Calu3 (cell line): ENCODE measurements at regions not wholly inside any gene's neighbourhood (a gene's known extent, or its start where the extent isn't known, plus 50 kb on each side); places are given as distances from the start of the nearest gene placed in this dataset.

Source experiments
- BruUV-seq: library from RNA; stranded (reverse); fragments of 400-500 nt; replicated peaks from 2 replicates; lab custom pipeline; 2021; lab: Mats Ljungman, UMichigan
- CTCF ChIA-PET: fragments of 300-600 bp; sonication (Branson Sonifier 250); formaldehyde crosslinking; loops from one replicate; lab custom pipeline; 2022; ENCODE audit warnings: antibody characterized with exemption; lab: Charles Lee
- DNase-seq: peaks from one replicate; pipeline ENCODE4 v3.0.0; 2022
- H3K27ac Mint-ChIP-seq: one replicate; pipeline ENCODE4 v1.8.0; 2022; ENCODE audit warnings: mixed read lengths; ENCODE audit not compliant: unreplicated experiment
- H3K27me3 Mint-ChIP-seq: one replicate; pipeline ENCODE4 v1.8.0; 2022; ENCODE audit warnings: mixed read lengths; ENCODE audit not compliant: unreplicated experiment
- H3K36me3 Mint-ChIP-seq: one replicate; pipeline ENCODE4 v1.8.0; 2022; ENCODE audit warnings: mild to moderate bottlenecking, moderate library complexity, mixed read lengths; ENCODE audit not compliant: insufficient read depth, unreplicated experiment
- H3K4me1 Mint-ChIP-seq: one replicate; pipeline ENCODE4 v1.8.0; 2022; ENCODE audit warnings: mild to moderate bottlenecking, low read depth, mixed read lengths; ENCODE audit not compliant: unreplicated experiment
- H3K4me3 Mint-ChIP-seq: one replicate; pipeline ENCODE4 v1.8.0; 2022; ENCODE audit warnings: mild to moderate bottlenecking, low read depth, moderate library complexity, mixed read lengths; ENCODE audit not compliant: unreplicated experiment
- H3K9me3 Mint-ChIP-seq: one replicate; pipeline ENCODE4 v1.8.0; 2022; ENCODE audit warnings: low read depth, mixed read lengths; ENCODE audit not compliant: unreplicated experiment
- CTCF ChIP-seq: fragments of 200-600 bp; IDR thresholded peaks from one replicate; pipeline ENCODE4 v1.8.0; 2022; ENCODE audit warnings: antibody characterized with exemption; ENCODE audit not compliant: unreplicated experiment
- intact Hi-C: fragments of 100-400 bp; cut with micrococcal nuclease; formaldehyde crosslinking; loops from one replicate; pipeline ENCODE4 v1.10.0; 2022; ENCODE audit not compliant: unreplicated experiment

GRCh38 chr7:79709574-79710409, 256.3 kb upstream of the MAGI2 start:
- Mint-ChIP-seq H3K27me3 (no peaks in the 10 kb centered on the region), H3K27ac (no peak overlapping the region), H3K36me3 (no peaks in the 10 kb centered on the region), H3K4me3 (no peak overlapping the region), H3K9me3 (no peaks in the 10 kb centered on the region), H3K4me1 (no peaks in the 10 kb centered on the region)
- no TSS peak for BruUV-seq
- no peak for DNase-seq
- intact Hi-C loops = no loop called here
- TF ChIP-seq CTCF = no peak
- CTCF ChIA-PET = no interaction called here

GRCh38 chr7:79702116-79702515, 248.6 kb upstream of the MAGI2 start:
- Mint-ChIP-seq H3K4me1 (no peaks in the 10 kb centered on the region), H3K27me3 (no peaks in the 10 kb centered on the region), H3K36me3 (no peaks in the 10 kb centered on the region), H3K4me3 (no peak overlapping the region), H3K27ac (no peak overlapping the region), H3K9me3 (no peaks in the 10 kb centered on the region)
- CTCF ChIA-PET = no interaction called here
- intact Hi-C loops = no loop called here
- DNase-seq = no peak
- no peak for TF ChIP-seq CTCF
- no TSS peak for BruUV-seq

DNA sequence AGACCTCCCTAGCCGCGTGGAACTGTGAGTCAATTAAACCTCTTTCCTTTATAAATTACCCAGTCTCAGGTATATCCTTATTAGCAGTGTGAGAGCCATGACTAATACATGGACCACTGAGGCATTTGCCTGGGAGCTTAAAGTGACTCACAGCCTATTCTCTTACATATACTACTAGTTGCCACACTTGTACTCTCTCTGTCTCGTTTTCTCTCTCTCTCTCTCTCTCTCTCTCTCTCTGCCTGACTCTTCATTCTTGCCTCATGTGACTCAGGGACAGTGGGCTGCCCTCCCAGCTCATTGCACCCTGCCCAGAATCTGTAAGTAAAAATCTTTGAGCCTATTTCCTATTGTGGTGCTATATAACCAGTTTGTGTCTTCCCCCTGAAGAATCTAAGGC, 238.5 kb upstream of the MAGI2 start:
- Mint-ChIP-seq H3K27me3 (no peaks in the 10 kb centered on the region), H3K27ac (no peak overlapping the region), H3K9me3 (no peaks in the 10 kb centered on the region), H3K36me3 (no peaks in the 10 kb centered on the region), H3K4me1 (no peaks in the 10 kb centered on the region), H3K4me3 (no peak overlapping the region)
- DNase-seq = no peak
- intact Hi-C loops = no loop called here
- BruUV-seq = no TSS peak
- no peak for TF ChIP-seq CTCF
- CTCF ChIA-PET = no interaction called here

DNA sequence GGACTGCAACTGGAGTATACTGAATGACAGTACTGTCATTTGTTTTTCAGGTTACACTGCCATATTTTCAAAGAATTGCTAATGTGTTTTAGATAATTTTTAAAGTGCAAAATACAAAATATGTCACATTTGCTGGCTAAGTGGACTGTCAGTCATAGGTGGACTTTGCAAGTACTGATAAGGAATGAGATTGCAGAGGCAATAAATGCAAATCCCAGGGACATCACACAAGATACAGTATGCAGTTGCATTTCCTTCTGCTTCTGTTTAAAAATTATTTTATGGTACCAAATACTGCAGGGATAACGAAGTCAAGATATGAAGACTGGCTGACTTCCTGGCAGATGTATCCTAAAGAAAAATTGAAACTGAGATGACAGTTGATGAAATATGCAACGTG, 237.6 kb upstream of the MAGI2 start:
- H3K36me3 Mint-ChIP-seq = no peaks in the 10 kb centered on the region
- CTCF ChIA-PET = no interaction called here
- no TSS peak for BruUV-seq

More for the DNA sequence above, 237.6 kb upstream of the MAGI2 start:
- no peak for TF ChIP-seq CTCF
- Mint-ChIP-seq H3K27ac (no peak overlapping the region), H3K4me1 (no peaks in the 10 kb centered on the region), H3K9me3 (no peaks in the 10 kb centered on the region), H3K27me3 (no peaks in the 10 kb centered on the region), H3K4me3 (no peak overlapping the region)
- intact Hi-C loops = no loop called here
- DNase-seq = no peak
